NCI-H128 (cell line): ENCODE measurements at regions not wholly inside any gene's neighbourhood (a gene's known extent, or its start where the extent isn't known, plus 50 kb on each side); places are given as distances from the start of the nearest gene placed in this dataset.
"Not testable (repeated sequence)": the region's sequence is repeated elsewhere in the genome, so short reads cannot be mapped to it uniquely, and the experiment has no call there.

ENCODE experiments used
- DNase-seq: peaks from one replicate; lab custom pipeline; 2025; ENCODE audit not compliant: unreplicated experiment; lab: John Stamatoyannopoulos, UW

DNA sequence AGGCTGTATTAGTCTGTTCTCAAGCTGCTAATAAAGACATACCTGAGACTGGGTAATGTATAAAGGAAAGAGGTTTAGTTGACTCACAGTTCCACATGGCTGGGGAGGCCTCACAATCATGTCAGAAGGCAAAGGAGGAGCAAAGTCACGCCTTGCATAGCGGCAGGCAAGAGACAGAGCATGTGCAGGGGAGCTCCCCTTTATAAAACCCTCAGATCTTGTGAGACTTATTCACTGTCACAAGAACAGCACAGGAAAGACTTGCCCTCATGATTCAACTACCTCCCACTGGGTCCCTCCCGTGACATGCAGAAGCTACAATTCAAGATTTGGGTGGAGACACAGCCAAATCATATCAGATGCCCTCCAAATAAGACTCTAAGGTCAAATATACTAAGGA lies 139.4 kb upstream of the TOP1 start:
- DNase-seq: not testable (repeated sequence)

- no peak for DNase-seq
Measured at GRCh38 chr20:40890181-40890580, 138.4 kb upstream of the TOP1 start.

- DNase-seq: no peak
Measured at GRCh38 chr20:40890635-40891034, 138.0 kb upstream of the TOP1 start.

DNA sequence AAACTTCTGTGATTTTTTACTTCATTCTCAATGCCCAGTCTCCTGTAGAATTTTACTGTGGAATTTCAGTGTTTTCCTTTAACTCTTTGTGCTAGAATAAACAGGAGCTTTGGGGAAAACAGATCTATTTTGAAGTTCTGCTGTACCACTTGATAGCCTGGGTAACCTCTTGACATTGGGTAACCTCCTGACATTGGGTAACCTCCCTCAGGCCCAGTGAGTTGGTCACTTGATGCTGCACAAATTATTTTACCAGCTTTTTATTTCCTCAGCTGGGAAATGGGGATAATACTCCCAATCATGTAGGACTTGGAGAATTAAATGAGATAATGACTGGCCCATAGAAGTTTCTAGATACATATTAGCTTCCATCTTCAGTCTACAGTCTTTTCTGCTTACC lies 137.3 kb upstream of the TOP1 start:
- DNase-seq: no peak

DNA sequence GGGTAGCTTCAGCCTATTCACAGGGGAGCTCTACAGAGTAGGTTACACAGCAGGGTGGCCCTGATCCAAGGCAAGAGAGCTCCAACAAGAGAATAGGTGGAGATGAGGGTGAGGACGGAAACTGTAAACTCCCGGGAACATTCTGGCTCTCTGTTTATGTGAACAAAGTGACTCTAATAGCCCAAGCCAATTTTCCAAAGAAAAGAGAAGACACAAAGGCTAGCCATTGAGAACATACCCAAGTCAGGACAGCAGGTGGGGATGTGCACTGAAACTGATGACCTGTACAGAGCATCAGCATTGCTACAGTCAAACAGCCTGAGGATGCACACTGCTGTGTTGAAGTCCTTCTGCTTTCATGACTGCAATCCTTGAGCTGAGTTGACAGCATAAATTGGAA lies 136.0 kb upstream of the TOP1 start:
- no peak for DNase-seq

- no peak for DNase-seq
Measured at GRCh38 chr20:40893610-40894236, 134.9 kb upstream of the TOP1 start.

DNA sequence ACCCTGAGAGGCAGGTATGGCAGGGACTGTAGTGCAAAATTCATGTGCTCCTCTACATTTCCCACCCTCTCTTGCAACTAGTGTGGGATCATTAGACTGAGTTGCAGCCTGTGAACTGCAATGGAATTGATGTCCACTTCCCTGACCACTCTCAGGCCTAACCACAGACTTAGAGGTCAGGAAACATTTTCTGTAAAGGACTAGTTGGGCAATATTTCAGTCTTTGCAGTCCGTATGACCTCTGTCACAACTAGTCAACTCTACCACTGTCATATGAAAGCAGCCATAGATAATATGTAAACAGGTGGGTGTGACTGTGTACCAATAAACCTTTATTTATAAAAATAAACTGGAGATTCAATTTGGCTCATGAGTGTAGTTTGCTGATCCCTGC lies 134.4 kb upstream of the TOP1 start:
- no peak for DNase-seq

GRCh38 chr20:40895182-40895581 lies 133.4 kb upstream of the TOP1 start:
- DNase-seq: no peak

DNA sequence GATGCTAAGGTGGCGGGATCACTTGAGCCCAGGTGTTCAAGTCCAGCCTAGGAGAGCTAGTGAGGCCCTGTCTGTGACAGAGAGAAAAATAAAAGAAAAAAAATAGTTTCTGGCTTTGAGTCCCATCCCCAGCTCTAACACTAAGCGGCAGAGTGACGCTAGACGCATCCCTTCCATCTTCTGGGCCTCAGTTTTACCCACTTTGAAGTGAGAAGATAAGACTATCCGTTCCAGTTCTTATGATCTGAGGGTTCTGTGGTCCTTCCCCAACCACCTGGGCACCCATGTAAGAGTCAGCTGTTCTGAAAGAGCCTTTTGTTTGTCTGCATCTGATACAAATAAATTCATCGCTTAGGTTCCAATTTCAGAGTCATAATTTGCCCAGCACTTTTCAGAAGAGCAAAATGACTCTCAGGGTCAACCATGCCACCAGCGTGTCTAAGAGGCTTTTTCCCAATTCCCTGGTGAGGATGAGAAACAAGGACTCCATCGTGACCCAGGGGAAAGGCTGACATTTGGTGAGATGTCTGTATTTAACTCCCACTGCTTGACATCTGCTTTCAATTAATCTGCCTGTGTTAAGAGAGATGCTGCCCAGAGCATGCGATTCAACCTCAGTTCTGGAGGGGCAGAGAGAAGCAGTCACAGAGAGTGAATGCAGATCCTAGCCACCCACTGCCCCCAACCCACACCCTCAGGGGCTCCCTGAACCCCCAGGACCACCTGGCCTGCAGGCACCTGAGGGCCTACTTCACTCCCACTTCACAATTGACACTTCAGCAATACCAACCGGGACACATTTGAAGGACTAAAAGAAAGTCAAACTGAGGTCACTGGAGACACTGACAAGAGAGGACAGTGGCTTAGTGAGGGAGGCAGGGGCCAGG lies 131.6 kb upstream of the TOP1 start:
- DNase-seq: no peak

- DNase-seq: no peak
Measured at GRCh38 chr20:40899344-40899743, 129.3 kb upstream of the TOP1 start.

DNA sequence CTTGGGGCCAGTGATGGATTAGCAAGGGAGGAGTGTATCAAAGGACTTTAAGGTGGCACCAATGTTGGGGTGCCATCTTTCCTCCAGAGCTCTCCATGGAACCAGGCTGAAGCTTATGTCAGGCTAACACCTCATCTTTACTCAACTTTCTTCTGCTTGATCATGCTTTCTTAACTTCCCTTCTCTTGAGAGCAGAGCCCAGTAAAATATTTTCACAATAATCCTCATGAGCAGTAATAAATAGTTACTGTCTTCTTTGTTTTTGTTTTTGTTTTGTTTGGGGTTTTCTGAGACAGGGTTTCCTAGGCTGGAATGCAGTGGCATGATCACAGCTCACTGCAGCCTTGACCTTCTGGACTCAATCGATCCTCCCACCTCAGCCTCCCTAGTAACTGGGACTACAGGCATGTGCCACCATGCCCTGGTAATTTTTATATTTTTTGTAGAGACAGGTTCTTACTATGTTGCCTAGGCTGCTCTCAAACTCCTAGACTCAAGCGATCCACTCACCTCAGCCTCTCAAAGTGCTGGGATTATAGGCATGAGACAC lies 127.9 kb upstream of the TOP1 start:
- no peak for DNase-seq

GRCh38 chr20:40902661-40903060 lies 126.0 kb upstream of the TOP1 start:
- DNase-seq: no peak

DNA sequence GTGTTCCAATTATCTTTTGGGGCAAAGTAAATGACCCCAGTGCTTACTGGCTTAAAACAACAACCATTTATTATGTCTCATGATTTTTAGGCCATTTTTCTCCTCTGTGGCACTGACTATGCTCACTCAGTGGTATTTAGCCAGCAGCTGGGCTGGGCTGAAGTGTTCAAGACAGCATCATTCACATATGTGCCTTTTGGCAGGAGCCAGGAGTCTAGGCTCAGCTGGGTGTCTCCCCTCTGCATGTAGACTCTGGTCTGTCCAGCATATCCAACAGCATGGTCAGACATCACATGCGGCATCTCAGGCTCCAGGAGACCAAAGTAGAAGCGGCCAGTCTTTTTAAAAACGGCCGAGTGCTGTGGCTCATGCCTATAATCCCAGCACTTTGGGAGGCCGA lies 120.3 kb upstream of the TOP1 start:
- DNase-seq: no peak

GRCh38 chr20:40909489-40909888 lies 119.1 kb upstream of the TOP1 start:
- not testable (repeated sequence) for DNase-seq

- not testable (repeated sequence) for DNase-seq
Measured at GRCh38 chr20:40910436-40910835, 118.2 kb upstream of the TOP1 start.

DNA sequence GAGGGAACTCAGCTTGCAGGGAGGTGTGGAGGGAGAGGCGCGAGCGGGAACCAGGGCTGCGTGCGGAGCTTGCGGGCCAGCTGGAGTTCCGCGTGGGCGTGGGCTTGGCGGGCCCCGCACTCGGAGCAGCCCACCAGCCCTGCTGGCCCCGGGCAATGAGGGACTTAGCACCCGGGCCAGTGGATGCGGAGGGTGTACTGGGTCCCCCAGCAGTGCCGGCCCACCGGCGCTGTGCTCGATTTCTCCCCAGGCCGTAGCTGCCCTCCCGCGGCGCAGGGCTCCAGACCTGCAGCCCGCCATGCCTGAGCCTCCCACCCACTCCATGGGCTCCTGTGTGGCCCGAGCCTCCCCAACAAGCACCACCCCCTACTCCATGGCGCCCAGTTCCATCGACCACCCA lies 117.5 kb upstream of the TOP1 start:
- not testable (repeated sequence) for DNase-seq

DNA sequence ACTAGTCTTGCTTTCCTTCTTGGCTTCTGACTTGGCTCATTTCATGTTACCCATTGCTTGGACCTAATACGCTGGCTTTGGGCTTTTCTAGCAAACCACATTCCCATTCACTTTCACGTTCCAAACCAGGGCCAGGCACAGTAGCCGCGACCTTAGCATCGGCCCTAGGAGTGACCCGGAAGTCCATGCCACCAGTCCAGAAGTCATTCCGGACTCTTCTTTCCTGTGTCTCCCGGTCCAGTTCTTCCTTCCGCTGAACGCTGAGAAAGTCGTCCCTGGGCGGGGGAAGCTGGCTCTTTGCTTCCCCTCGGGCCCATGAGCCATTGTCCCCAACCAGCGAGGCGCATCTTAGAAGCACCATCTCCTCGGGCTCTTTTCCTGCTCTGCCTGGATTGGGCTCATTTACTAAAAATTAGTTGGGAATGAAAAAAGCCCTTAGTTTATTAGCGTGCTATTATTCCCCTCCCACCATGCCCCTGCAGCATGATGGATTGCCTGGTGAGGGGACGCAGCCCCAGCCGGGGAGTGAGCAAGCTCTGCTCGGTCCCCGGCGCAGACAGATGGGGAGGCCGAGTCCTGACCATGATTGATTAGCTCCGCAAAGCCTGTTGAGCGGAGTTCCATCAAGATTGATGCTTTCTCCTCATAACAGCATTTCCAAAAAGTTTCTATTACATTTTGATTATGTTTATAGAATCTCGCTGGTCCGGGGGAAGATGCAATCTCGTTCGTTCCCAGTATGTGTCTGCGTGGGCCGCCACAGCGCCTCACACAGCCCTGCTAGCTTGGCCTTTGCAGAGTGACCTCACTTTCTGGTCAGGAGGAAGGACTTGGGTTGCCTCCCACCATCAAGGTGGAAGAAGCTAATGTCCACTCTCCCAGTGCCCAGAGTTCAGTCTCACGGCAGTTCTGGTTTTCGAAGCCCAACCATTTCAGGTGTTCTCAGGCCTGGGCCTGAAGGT lies 115.1 kb upstream of the TOP1 start:
- no peak for DNase-seq

DNA sequence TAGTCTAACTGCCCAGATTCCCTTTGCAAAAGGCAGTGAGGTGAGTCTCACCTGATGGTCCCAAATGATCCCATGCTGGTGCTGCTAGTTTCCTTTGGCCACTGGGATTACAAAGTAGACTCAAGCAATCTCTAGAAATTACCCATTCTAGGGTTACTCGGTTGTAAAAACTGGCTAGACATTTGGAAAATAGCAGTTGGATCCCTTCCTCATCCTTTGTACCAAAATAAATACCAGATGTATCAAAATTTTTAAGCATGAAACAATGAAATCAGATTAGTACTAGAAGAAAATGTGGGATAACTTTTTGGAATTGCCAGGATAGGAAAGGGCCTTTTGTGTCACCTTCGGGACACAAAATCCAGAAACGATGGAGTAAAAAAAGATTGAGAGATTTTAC lies 112.9 kb upstream of the TOP1 start:
- DNase-seq: no peak

GRCh38 chr20:40916276-40916675 lies 112.3 kb upstream of the TOP1 start:
- no peak for DNase-seq

DNA sequence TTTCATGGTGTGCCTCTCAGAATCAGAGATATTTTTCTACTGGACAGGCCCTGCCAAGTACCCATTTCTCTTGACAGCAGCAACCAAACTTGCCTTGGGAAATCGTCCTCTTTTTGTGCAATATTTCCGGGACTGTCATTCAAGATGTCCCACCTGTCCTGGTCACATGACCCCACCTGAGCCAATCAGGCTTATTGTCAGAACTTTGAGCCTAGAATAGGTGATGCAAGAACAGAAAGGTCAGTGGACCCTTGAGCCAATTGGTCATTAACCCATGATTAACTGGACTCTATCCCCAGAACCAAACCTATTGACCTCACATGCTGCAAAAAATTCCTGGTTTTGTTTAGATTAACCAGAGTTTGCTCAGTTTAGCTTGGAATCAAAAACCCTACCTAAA lies 108.3 kb upstream of the TOP1 start:
- no peak for DNase-seq

DNA sequence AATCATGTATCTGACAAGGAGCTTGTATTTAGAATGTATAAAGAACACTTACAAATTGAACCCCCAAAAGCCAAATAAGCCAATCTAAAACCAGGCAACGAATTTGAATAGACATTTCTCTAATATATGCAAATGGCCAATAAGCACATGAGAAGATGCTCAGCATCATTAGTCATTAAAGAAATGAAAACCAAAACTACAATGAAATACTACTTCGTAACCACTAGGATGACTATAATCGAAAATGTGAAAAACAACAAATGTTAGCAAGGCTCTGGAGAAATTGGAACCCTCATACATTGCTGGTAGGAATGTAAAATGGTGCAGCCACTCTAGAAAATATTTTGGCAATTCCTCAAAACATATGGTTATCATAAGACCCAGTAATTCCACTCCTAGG lies 105.8 kb upstream of the TOP1 start:
- no peak for DNase-seq
